ENCODE measurements at regions not wholly inside any gene's neighbourhood (a gene's known extent, or its start where the extent isn't known, plus 50 kb on each side); places are given as distances from the start of the nearest gene placed in this dataset.

GRCh38 chrX:74178536-74178935, 125.4 kb upstream of the ZCCHC13 start:
- TF ChIP-seq CTCF (conservative IDR thresholded peaks at IDR 0.05; ENCODE audit: low read depth, low read length) (no peak), CHD1 (IDR thresholded peaks at IDR 0.05; ENCODE audit: low read depth, low read length) (no peak), BHLHE40 (IDR thresholded peaks at IDR 0.05; ENCODE audit: low read depth, low read length) (no peak), MXI1 (IDR thresholded peaks at IDR 0.05; ENCODE audit: borderline replicate concordance, low read depth, low read length) (no peak), POLR2A (IDR thresholded peaks at IDR 0.05; ENCODE audit: low read depth, low read length) (no peak), ELK1 (IDR thresholded peaks at IDR 0.05; ENCODE audit: borderline replicate concordance, low read depth, low read length) (no peak), RCOR1 (IDR thresholded peaks at IDR 0.05; ENCODE audit: insufficient replicate concordance, low read length) (no peak), FOS (IDR thresholded peaks at IDR 0.05; ENCODE audit: low read depth, low read length) (no peak), SMC3 (IDR thresholded peaks at IDR 0.05; ENCODE audit: low read depth, low read length) (no peak), RAD21 (IDR thresholded peaks at IDR 0.05; ENCODE audit: low read length) (no peak), USF2 (IDR thresholded peaks at IDR 0.05; ENCODE audit: low read depth, low read length) (no peak), MAFK (IDR thresholded peaks at IDR 0.05; ENCODE audit: low read depth, low read length) (no peak), CEBPB (IDR thresholded peaks at IDR 0.05; ENCODE audit: low read depth, low read length) (no peak), RFX5 (IDR thresholded peaks at IDR 0.05; ENCODE audit: low read depth, low read length) (no peak)

Data from IMR-90 (cell line).